ENCODE measurements at regions not wholly inside any gene's neighbourhood (a gene's known extent, or its start where the extent isn't known, plus 50 kb on each side); places are given as distances from the start of the nearest gene placed in this dataset.

DNA sequence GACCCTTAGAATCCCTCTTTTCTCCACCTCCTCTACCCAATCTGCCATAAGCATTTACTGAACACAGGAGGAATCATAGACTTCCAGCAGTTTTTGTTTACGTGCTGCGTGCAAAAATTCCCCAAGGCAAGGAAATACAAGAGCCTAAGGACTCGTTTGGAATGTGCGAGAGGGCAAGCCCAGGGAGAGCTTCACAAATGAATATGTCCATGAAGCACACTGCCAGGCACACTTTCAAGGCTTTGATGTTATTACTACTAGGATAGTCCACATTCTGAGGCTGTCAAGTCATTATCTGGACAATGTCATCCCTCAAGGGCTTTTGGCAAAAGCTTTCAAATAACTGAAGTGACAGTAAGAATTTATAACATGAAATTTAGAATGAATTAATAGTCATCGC is 214.7 kb upstream of the TBX20 start:
- DNase-seq (ENCODE audit: extremely low spot score), result no peak
- TF ChIP-seq BHLHE40 (IDR thresholded peaks at IDR 0.05; ENCODE audit: borderline replicate concordance) (no peak), ZNF384 (IDR thresholded peaks at IDR 0.05) (no peak), FOXA1 (IDR thresholded peaks at IDR 0.05) (no peak), TARDBP (IDR thresholded peaks at IDR 0.05) (no peak), ARNT (IDR thresholded peaks at IDR 0.05) (no peak), NFRKB (IDR thresholded peaks at IDR 0.05) (no peak), HDGF (IDR thresholded peaks at IDR 0.05; ENCODE audit: borderline replicate concordance) (no peak), ELF4 (IDR thresholded peaks at IDR 0.05) (no peak), FOXK2 (IDR thresholded peaks at IDR 0.05) (no peak), CTBP1 (IDR thresholded peaks at IDR 0.05; ENCODE audit: borderline replicate concordance) (no peak), SUZ12 (IDR thresholded peaks at IDR 0.05) (no peak), SP1 (IDR thresholded peaks at IDR 0.05) (no peak), FOXM1 (IDR thresholded peaks at IDR 0.05; ENCODE audit: borderline replicate concordance) (no peak), LEF1 (IDR thresholded peaks at IDR 0.05; ENCODE audit: borderline replicate concordance) (no peak), L3MBTL2 (conservative IDR thresholded peaks at IDR 0.05) (no peak)
- TF ChIP-seq, protein P1, sequence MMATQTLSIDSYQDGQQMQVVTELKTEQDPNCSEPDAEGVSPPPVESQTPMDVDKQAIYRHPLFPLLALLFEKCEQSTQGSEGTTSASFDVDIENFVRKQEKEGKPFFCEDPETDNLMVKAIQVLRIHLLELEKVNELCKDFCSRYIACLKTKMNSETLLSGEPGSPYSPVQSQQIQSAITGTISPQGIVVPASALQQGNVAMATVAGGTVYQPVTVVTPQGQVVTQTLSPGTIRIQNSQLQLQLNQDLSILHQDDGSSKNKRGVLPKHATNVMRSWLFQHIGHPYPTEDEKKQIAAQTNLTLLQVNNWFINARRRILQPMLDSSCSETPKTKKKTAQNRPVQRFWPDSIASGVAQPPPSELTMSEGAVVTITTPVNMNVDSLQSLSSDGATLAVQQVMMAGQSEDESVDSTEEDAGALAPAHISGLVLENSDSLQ (IDR thresholded peaks at IDR 0.05), result no peak
- POLR2A ChIA-PET, result no interaction called here
- CTCF ChIA-PET, result no interaction called here

DNA sequence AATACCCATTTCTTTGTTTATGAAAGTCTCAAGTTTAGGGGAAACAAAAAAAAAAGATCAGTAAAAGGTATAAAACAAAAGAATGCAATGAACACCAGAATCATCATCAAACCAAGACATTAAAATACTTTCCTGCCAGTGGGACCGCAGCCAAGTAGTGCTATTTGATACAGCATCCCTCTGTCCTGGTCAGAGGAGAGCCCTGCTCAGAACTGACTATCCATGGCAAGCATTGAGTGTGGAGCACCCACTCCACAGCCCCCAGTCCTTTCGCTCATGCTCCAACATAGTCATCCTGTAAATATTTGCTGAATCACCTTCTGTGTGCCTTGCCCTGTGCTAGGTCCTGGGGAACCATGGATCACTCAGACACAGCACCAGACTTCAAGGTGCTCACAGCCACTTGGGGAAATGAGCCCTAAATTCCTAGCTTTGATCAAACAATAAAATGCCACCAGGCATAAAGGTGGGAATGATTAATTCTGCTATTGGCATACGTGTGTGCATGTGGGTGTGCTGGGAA is 213.6 kb upstream of the TBX20 start:
- CTCF ChIA-PET, result no interaction called here
- no peak for DNase-seq (ENCODE audit: extremely low spot score)
- POLR2A ChIA-PET, result no interaction called here
- no peak for TF ChIP-seq NFRKB (IDR thresholded peaks at IDR 0.05)
- TF ChIP-seq LEF1 (IDR thresholded peaks at IDR 0.05; ENCODE audit: borderline replicate concordance), result no peak

DNA sequence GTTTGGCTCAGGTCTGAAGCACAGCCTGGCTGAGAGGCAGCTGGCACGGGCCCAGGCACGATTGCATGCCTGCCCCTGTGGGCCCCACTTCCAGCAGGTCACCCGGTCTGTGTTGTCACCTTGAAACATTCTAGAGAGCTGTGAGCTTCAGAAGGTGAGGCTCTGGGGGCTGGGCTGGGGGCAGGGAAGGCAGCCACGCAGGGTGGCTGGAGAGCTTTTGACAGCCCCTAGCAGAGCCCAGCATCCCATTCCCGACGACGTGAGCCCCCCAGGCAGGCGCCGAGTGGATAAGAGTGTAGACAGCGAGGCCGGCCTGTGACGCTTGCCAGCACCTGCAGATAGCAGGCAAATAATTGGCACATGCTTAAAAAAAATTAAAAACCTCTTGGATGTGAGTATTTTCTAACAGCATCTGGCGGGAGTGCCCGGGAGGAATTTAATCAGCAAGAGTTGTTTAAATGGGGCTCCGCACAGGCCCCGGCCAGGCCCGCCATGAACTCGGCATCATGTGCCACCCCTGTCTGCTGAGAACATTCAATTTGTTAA is 212.0 kb upstream of the TBX20 start:
- POLR2A ChIA-PET, result no interaction called here
- no peak for TF ChIP-seq FOXK2 (IDR thresholded peaks at IDR 0.05)
- TF ChIP-seq ZNF384 (IDR thresholded peaks at IDR 0.05), result no peak
- TF ChIP-seq SUZ12 (IDR thresholded peaks at IDR 0.05), result no peak
- TF ChIP-seq TARDBP (IDR thresholded peaks at IDR 0.05), result no peak
- CTCF ChIA-PET, result no interaction called here
- DNase-seq (ENCODE audit: extremely low spot score), result no peak

DNA sequence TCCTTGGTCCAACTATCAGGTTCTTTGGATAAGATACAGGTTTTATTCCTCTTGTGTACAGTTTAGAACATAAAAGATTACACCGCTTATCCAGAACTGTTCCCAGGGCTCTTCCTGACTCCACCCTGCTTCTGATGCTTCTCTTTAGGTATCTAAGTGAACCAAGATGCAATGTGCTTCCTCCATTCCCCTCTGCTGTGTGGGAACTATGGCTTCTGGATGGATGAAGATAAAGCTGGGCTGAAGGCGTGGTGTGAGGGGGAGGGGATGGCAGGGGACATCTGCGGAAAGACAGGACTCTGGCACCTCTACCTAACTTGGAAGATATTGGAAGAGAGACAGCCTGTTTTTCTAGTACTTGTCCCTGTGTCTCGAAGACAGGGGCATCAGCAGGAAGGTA is 209.9 kb upstream of the TBX20 start:
- DNase-seq (ENCODE audit: extremely low spot score), result no peak
- ChIA-PET POLR2A (no interaction called here), CTCF (no interaction called here)
- TF ChIP-seq FOXM1 (IDR thresholded peaks at IDR 0.05; ENCODE audit: borderline replicate concordance) (no peak), ZNF384 (IDR thresholded peaks at IDR 0.05) (no peak), NFRKB (IDR thresholded peaks at IDR 0.05) (no peak), HDGF (IDR thresholded peaks at IDR 0.05; ENCODE audit: borderline replicate concordance) (no peak), FOXA1 (IDR thresholded peaks at IDR 0.05) (no peak), BHLHE40 (IDR thresholded peaks at IDR 0.05; ENCODE audit: borderline replicate concordance) (no peak), SP1 (IDR thresholded peaks at IDR 0.05) (no peak), LEF1 (IDR thresholded peaks at IDR 0.05; ENCODE audit: borderline replicate concordance) (no peak), TARDBP (IDR thresholded peaks at IDR 0.05) (no peak), ARNT (IDR thresholded peaks at IDR 0.05) (no peak), CTBP1 (IDR thresholded peaks at IDR 0.05; ENCODE audit: borderline replicate concordance) (no peak), ELF4 (IDR thresholded peaks at IDR 0.05) (no peak), SUZ12 (IDR thresholded peaks at IDR 0.05) (no peak), FOXK2 (IDR thresholded peaks at IDR 0.05) (no peak), L3MBTL2 (conservative IDR thresholded peaks at IDR 0.05) (no peak)
- TF ChIP-seq, protein P1 (IDR thresholded peaks at IDR 0.05), result no peak

DNA sequence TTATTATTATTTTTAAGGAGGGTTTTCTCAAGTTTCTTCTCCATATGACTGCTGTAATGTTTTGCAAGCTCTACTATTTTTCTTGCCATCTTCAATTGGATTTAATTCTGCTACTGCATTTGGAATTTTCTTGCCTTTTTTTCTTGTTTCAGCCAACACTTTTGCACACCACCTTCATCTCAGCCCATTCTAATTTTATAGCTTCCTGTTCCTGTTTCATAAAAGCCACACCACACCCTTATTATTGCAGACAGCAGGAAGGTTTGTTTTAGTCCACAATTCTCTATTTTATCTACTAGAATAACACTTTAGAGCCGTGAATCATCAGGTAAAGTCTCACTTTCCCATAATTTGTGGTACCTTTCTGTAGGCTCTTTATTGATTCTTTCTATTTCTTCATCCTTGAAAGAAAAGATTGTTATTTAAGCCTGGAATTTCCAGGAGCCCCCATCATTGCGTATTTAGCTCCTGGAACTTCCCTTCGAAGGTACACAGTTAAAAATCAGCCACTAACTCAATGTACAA is 209.3 kb upstream of the TBX20 start:
- no peak for DNase-seq (ENCODE audit: extremely low spot score)
- TF ChIP-seq BHLHE40 (IDR thresholded peaks at IDR 0.05; ENCODE audit: borderline replicate concordance), result no peak
- TF ChIP-seq SUZ12 (IDR thresholded peaks at IDR 0.05), result no peak
- no peak for TF ChIP-seq FOXK2 (IDR thresholded peaks at IDR 0.05)
- TF ChIP-seq ZNF384 (IDR thresholded peaks at IDR 0.05), result no peak
- no peak for TF ChIP-seq FOXA1 (IDR thresholded peaks at IDR 0.05)
- TF ChIP-seq NFRKB (IDR thresholded peaks at IDR 0.05), result no peak
- TF ChIP-seq L3MBTL2 (conservative IDR thresholded peaks at IDR 0.05), result no peak
- no peak for TF ChIP-seq FOXM1 (IDR thresholded peaks at IDR 0.05; ENCODE audit: borderline replicate concordance)
- TF ChIP-seq ARNT (IDR thresholded peaks at IDR 0.05), result no peak
- no peak for TF ChIP-seq TARDBP (IDR thresholded peaks at IDR 0.05)
- POLR2A ChIA-PET, result no interaction called here
- CTCF ChIA-PET, result no interaction called here

DNA sequence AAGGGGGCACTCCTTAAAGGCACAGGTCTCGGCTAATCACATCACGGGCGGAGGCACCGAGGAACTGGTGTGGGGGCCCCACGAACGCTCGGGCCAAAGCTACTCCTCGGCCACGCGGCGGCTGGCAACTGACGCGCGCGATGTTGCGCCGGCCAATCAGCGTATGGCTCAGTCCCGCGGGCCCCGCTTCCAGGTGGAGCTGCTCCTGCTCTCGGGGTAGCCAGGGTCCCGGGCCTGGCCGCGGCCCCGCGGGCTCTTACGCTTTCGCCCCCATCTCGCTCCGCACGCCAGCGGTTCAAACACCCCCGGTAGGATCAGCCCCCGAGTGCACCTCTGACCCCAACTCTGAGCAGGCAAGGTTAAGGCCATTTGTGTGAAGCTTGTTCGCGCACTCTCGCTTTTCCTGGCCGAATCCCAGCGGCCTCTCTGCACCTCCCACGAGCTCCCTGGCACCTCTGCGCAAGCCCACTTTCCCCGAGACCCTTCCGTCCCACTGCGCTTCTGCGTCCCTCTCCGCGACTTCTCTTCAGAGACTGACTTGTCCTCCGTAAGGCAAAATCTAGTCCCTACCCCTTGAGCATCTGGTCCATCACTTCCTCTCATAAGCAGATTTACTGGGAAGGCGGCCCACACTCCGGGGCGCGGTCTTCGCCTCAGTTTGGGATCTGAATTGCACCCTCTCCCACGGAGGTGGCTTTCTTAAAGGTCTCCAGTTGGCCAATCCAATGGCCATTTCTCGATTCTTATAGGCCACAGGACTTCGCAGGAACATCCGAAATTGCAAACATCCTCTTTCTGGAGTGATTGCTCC is 200.9 kb upstream of the TBX20 start:
- ChIA-PET CTCF (interaction anchor here (1.1 kb wide), 1 partner anchor 29 kb away, joined by 3 read pairs; no protein-coding TSS in a partner anchor), POLR2A (no interaction called here)
- DNase-seq (ENCODE audit: extremely low spot score), result no peak
- TF ChIP-seq TARDBP (IDR thresholded peaks at IDR 0.05) (no peak), HDGF (IDR thresholded peaks at IDR 0.05; ENCODE audit: borderline replicate concordance) (no peak), LEF1 (IDR thresholded peaks at IDR 0.05; ENCODE audit: borderline replicate concordance) (no peak), FOXA1 (IDR thresholded peaks at IDR 0.05) (no peak), L3MBTL2 (conservative IDR thresholded peaks at IDR 0.05) (no peak), SP1 (IDR thresholded peaks at IDR 0.05) (no peak), SUZ12 (IDR thresholded peaks at IDR 0.05) (no peak), BHLHE40 (IDR thresholded peaks at IDR 0.05; ENCODE audit: borderline replicate concordance) (no peak)
